GM23338 (cell line): ENCODE measurements at regions not wholly inside any gene's neighbourhood (a gene's known extent, or its start where the extent isn't known, plus 50 kb on each side); places are given as distances from the start of the nearest gene placed in this dataset.

Experiments
- ATAC-seq: fragments of 200-7000 bp; cut with Tn5 transposase; 3 replicates; pipeline ENCODE4 v1.9.1; 2020
- DNase-seq: peaks from one replicate; pipeline ENCODE4 v3.0.0-alpha.2; 2015; ENCODE audit warnings: low spot score
- H2AFZ ChIP-seq: fragments of 200-600 bp; sonication (generic); 2 replicates; pipeline ENCODE4 v1.8.0; 2016; ENCODE audit warnings: antibody characterized with exemption, mild to moderate bottlenecking, moderate library complexity
- H3F3A ChIP-seq: fragments of 200-600 bp; sonication (generic); replicated peaks from 2 replicates; pipeline ENCODE4 v1.8.0; 2017; ENCODE audit warnings: antibody characterized with exemption, mixed run types, low read depth
- H3K27ac ChIP-seq: fragments of 200-600 bp; sonication (generic); 2 replicates; pipeline ENCODE4 v1.6.1; 2016; ENCODE audit warnings: low read depth
- H3K27me3 ChIP-seq: fragments of 200-600 bp; sonication (generic); 2 replicates; pipeline ENCODE4 v1.8.0; 2016; ENCODE audit warnings: mild to moderate bottlenecking, mixed run types, moderate library complexity; ENCODE audit not compliant: insufficient read depth
- H3K36me3 ChIP-seq: fragments of 200-600 bp; sonication (generic); 2 replicates; pipeline ENCODE4 v1.8.0; 2016; ENCODE audit warnings: mild to moderate bottlenecking; ENCODE audit not compliant: insufficient read depth
- H3K4me1 ChIP-seq: fragments of 200-600 bp; sonication (generic); 2 replicates; pipeline ENCODE4 v1.8.0; 2016; ENCODE audit warnings: mild to moderate bottlenecking, moderate library complexity; ENCODE audit not compliant: insufficient read depth
- H3K4me2 ChIP-seq: fragments of 200-600 bp; sonication (generic); 2 replicates; pipeline ENCODE4 v1.7.1; 2017; ENCODE audit warnings: mixed run types
- H3K4me3 ChIP-seq: fragments of 200-600 bp; sonication (generic); 2 replicates; pipeline ENCODE4 v1.6.1; 2016; ENCODE audit warnings: mixed run types
- H3K79me2 ChIP-seq: fragments of 200-600 bp; sonication (generic); replicated peaks from 2 replicates; pipeline ENCODE4 v1.8.0; 2017; ENCODE audit warnings: mild to moderate bottlenecking; ENCODE audit not compliant: insufficient read depth
- H3K9me2 ChIP-seq: fragments of 200-600 bp; sonication (generic); 2 replicates; pipeline ENCODE4 v1.8.0; 2017; ENCODE audit not compliant: insufficient read depth
- H4K20me1 ChIP-seq: fragments of 200-600 bp; sonication (generic); replicated peaks from 2 replicates; pipeline ENCODE4 v1.8.0; 2017; ENCODE audit warnings: mild to moderate bottlenecking; ENCODE audit not compliant: insufficient read depth
- H3K27ac Mint-ChIP-seq: 2 replicates; pipeline ENCODE4 v1.8.0; 2020; ENCODE audit warnings: inconsistent platforms, mild to moderate bottlenecking, moderate library complexity, mixed read lengths
- H3K27me3 Mint-ChIP-seq: 3 replicates; pipeline ENCODE4 v1.8.0; 2022; ENCODE audit warnings: low read depth, mild to moderate bottlenecking, moderate library complexity, mixed read lengths, inconsistent platforms; ENCODE audit not compliant: insufficient read depth, poor library complexity
- H3K36me3 Mint-ChIP-seq: 3 replicates; pipeline ENCODE4 v1.8.0; 2021; ENCODE audit warnings: low read depth, mild to moderate bottlenecking, inconsistent platforms, moderate library complexity, mixed read lengths
- H3K4me1 Mint-ChIP-seq: 3 replicates; pipeline ENCODE4 v1.8.0; 2020; ENCODE audit warnings: mild to moderate bottlenecking, inconsistent platforms, mixed read lengths
- H3K4me3 Mint-ChIP-seq: 3 replicates; pipeline ENCODE4 v1.8.0; 2021; ENCODE audit warnings: moderate library complexity, mild to moderate bottlenecking, inconsistent platforms, mixed read lengths
- H3K9me3 Mint-ChIP-seq: 3 replicates; pipeline ENCODE4 v1.8.0; 2020; ENCODE audit warnings: moderate library complexity, mild to moderate bottlenecking, inconsistent platforms, mixed read lengths
- STAT1 ChIP-seq: IDR thresholded peaks from one replicate; pipeline ENCODE4 v1.6.1; 2016; ENCODE audit warnings: antibody characterized with exemption; ENCODE audit not compliant: unreplicated experiment
- TF ChIP-seq, protein P1 (sequence below): fragments of 250-450 bp; sonication (Bioruptor Pico); IDR thresholded peaks from 2 replicates; pipeline ENCODE4 v1.5.0; 2020; ENCODE audit warnings: mild to moderate bottlenecking, moderate library complexity
- TF ChIP-seq, protein P2 (sequence below): IDR thresholded peaks from one replicate; pipeline ENCODE4 v1.6.1; 2018; ENCODE audit warnings: antibody characterized with exemption; ENCODE audit not compliant: unreplicated experiment
- TF ChIP-seq, protein P3 (sequence below), 2 experiments: fragments of 200-600 bp in 1 of 2; sonication (generic) in 1 of 2; conservative IDR thresholded peaks; 2 replicates each; pipeline versions ENCODE4 v1.5.1 to v1.6.1; 2016 to 2017; ENCODE audit warnings: antibody characterized with exemption in 2 of 2, low read depth in 2 of 2, mild to moderate bottlenecking in 2 of 2, moderate library complexity in 1 of 2

DNA sequence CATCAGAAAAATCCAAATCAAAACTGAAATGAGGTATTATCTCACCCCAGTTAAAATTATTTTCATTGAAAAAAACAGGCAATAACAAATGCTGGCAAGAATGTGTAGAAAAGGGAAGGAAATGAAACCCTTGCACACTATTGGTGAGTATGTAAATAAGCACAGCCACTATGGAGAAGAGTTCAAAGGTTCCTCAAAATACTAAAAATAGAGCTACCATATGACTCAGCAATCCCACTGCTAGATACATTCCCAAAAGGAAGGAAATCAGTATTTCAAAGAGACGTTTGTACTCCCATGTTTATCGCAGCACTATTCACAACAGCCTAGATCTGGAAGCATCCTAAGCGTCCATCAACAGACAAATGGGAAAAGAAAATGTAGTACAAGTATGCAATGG, 932.4 kb downstream of the PCDH18 start (continued):
- TF ChIP-seq, protein P1, sequence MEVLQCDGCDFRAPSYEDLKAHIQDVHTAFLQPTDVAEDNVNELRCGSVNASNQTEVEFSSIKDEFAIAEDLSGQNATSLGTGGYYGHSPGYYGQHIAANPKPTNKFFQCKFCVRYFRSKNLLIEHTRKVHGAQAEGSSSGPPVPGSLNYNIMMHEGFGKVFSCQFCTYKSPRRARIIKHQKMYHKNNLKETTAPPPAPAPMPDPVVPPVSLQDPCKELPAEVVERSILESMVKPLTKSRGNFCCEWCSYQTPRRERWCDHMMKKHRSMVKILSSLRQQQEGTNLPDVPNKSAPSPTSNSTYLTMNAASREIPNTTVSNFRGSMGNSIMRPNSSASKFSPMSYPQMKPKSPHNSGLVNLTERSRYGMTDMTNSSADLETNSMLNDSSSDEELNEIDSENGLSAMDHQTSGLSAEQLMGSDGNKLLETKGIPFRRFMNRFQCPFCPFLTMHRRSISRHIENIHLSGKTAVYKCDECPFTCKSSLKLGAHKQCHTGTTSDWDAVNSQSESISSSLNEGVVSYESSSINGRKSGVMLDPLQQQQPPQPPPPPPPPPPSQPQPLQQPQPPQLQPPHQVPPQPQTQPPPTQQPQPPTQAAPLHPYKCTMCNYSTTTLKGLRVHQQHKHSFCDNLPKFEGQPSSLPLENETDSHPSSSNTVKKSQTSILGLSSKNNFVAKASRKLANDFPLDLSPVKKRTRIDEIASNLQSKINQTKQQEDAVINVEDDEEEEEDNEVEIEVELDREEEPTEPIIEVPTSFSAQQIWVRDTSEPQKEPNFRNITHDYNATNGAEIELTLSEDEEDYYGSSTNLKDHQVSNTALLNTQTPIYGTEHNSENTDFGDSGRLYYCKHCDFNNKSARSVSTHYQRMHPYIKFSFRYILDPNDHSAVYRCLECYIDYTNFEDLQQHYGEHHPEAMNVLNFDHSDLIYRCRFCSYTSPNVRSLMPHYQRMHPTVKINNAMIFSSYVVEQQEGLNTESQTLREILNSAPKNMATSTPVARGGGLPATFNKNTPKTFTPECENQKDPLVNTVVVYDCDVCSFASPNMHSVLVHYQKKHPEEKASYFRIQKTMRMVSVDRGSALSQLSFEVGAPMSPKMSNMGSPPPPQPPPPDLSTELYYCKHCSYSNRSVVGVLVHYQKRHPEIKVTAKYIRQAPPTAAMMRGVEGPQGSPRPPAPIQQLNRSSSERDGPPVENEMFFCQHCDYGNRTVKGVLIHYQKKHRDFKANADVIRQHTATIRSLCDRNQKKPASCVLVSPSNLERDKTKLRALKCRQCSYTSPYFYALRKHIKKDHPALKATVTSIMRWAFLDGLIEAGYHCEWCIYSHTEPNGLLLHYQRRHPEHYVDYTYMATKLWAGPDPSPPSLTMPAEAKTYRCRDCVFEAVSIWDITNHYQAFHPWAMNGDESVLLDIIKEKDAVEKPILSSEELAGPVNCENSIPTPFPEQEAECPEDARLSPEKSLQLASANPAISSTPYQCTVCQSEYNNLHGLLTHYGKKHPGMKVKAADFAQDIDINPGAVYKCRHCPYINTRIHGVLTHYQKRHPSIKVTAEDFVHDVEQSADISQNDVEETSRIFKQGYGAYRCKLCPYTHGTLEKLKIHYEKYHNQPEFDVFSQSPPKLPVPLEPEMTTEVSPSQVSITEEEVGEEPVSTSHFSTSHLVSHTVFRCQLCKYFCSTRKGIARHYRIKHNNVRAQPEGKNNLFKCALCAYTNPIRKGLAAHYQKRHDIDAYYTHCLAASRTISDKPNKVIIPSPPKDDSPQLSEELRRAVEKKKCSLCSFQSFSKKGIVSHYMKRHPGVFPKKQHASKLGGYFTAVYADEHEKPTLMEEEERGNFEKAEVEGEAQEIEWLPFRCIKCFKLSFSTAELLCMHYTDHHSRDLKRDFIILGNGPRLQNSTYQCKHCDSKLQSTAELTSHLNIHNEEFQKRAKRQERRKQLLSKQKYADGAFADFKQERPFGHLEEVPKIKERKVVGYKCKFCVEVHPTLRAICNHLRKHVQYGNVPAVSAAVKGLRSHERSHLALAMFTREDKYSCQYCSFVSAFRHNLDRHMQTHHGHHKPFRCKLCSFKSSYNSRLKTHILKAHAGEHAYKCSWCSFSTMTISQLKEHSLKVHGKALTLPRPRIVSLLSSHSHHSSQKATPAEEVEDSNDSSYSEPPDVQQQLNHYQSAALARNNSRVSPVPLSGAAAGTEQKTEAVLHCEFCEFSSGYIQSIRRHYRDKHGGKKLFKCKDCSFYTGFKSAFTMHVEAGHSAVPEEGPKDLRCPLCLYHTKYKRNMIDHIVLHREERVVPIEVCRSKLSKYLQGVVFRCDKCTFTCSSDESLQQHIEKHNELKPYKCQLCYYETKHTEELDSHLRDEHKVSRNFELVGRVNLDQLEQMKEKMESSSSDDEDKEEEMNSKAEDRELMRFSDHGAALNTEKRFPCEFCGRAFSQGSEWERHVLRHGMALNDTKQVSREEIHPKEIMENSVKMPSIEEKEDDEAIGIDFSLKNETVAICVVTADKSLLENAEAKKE (CRISPR knock-in tag) = no peak
- TF ChIP-seq, protein P2, sequence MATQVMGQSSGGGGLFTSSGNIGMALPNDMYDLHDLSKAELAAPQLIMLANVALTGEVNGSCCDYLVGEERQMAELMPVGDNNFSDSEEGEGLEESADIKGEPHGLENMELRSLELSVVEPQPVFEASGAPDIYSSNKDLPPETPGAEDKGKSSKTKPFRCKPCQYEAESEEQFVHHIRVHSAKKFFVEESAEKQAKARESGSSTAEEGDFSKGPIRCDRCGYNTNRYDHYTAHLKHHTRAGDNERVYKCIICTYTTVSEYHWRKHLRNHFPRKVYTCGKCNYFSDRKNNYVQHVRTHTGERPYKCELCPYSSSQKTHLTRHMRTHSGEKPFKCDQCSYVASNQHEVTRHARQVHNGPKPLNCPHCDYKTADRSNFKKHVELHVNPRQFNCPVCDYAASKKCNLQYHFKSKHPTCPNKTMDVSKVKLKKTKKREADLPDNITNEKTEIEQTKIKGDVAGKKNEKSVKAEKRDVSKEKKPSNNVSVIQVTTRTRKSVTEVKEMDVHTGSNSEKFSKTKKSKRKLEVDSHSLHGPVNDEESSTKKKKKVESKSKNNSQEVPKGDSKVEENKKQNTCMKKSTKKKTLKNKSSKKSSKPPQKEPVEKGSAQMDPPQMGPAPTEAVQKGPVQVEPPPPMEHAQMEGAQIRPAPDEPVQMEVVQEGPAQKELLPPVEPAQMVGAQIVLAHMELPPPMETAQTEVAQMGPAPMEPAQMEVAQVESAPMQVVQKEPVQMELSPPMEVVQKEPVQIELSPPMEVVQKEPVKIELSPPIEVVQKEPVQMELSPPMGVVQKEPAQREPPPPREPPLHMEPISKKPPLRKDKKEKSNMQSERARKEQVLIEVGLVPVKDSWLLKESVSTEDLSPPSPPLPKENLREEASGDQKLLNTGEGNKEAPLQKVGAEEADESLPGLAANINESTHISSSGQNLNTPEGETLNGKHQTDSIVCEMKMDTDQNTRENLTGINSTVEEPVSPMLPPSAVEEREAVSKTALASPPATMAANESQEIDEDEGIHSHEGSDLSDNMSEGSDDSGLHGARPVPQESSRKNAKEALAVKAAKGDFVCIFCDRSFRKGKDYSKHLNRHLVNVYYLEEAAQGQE = no peak

DNA sequence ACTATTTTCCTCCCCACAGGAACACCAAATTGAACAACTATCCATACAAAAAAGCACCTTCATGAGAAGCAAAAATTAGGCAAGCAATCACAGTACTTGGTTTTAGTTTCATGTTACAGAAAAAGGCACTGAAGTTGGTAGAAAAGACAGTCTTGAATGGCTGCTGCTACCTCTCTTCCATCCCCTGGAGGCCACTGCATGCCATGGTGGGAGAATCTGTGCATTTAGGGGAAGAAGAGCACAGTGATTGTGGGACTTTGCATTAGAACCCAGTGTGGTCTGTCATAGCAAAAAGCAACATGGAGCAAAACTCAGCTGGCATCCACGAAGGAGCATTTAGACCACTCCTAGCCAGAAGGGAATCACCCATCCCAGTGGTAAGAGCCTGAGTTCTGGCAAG, 941.9 kb downstream of the PCDH18 start:
- no peaks in the 10 kb centered on the region for H3K27me3 Mint-ChIP-seq
- H3K36me3 Mint-ChIP-seq = no peaks in the 10 kb centered on the region
- H3K27ac ChIP-seq = no peak overlapping the region
- DNase-seq (no peak), ATAC-seq (no peak)
- no peaks in the 10 kb centered on the region; the same call in 1 of the 2 replicates for H3K9me2 ChIP-seq
- H3K9me3 Mint-ChIP-seq = no peaks in the 10 kb centered on the region
- H3K36me3 ChIP-seq = no peaks in the 10 kb centered on the region
- TF ChIP-seq STAT1 = no peak
- TF ChIP-seq, protein P3, sequence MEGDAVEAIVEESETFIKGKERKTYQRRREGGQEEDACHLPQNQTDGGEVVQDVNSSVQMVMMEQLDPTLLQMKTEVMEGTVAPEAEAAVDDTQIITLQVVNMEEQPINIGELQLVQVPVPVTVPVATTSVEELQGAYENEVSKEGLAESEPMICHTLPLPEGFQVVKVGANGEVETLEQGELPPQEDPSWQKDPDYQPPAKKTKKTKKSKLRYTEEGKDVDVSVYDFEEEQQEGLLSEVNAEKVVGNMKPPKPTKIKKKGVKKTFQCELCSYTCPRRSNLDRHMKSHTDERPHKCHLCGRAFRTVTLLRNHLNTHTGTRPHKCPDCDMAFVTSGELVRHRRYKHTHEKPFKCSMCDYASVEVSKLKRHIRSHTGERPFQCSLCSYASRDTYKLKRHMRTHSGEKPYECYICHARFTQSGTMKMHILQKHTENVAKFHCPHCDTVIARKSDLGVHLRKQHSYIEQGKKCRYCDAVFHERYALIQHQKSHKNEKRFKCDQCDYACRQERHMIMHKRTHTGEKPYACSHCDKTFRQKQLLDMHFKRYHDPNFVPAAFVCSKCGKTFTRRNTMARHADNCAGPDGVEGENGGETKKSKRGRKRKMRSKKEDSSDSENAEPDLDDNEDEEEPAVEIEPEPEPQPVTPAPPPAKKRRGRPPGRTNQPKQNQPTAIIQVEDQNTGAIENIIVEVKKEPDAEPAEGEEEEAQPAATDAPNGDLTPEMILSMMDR (conservative IDR thresholded peaks at IDR 0.05; ENCODE audit: low read depth in 2 of 2) = peak in 1 of 2 experiments; percentile 16; a peak in 2 of 4 replicates
- no peak overlapping the region for H3K4me3 ChIP-seq
- H4K20me1 ChIP-seq = no peaks in the 10 kb centered on the region
- no peaks in the 10 kb centered on the region for H3K27me3 ChIP-seq
- H3K4me3 Mint-ChIP-seq = no peak overlapping the region
- H3K27ac Mint-ChIP-seq = no peak overlapping the region
- no peaks in the 10 kb centered on the region for H3K79me2 ChIP-seq
- peaks cover 7% of the 10 kb centered on the region; the same call in 2 of the 3 replicates for H3K4me1 Mint-ChIP-seq
- no peak overlapping the region for H2AFZ ChIP-seq
- no peaks in the 10 kb centered on the region for H3K4me1 ChIP-seq
- H3K4me2 ChIP-seq = no peak overlapping the region
- H3F3A ChIP-seq = no peaks in the 10 kb centered on the region
